GM12891 (cell line): ENCODE measurements at regions not wholly inside any gene's neighbourhood (a gene's known extent, or its start where the extent isn't known, plus 50 kb on each side); places are given as distances from the start of the nearest gene placed in this dataset.

Experiments
- POLR2AphosphoS5 ChIP-seq: IDR thresholded peaks from 2 replicates; pipeline ENCODE4 v1.6.1; 2011; ENCODE audit warnings: low read depth, low read length, control low read depth
- SPI1 ChIP-seq: IDR thresholded peaks from 2 replicates; pipeline ENCODE4 v1.6.1; 2011; ENCODE audit warnings: low read depth, low read length, control low read depth

- TF ChIP-seq SPI1 = no peak
- no peak for TF ChIP-seq POLR2AphosphoS5
Measured at GRCh38 chr5:86407711-86408110, 210.0 kb upstream of the COX7C start.
